HG03521 (cell line): ENCODE measurements at regions not wholly inside any gene's neighbourhood (a gene's known extent, or its start where the extent isn't known, plus 50 kb on each side); places are given as distances from the start of the nearest gene placed in this dataset.

Source experiments
- ATAC-seq: cut with Tn5 transposase; IDR thresholded peaks from one replicate; pipeline ENCODE4 v1.9.1; 2021; ENCODE audit warnings: mild to moderate bottlenecking, moderate library complexity; ENCODE audit not compliant: unreplicated experiment

- no peak for ATAC-seq
Observed at GRCh38 chr2:147657086-147658000, 187.5 kb upstream of the ACVR2A start.

- no peak for ATAC-seq
Observed at GRCh38 chr2:147649998-147650397, 194.8 kb upstream of the ACVR2A start.

GRCh38 chr2:147649286-147649685 lies 195.5 kb upstream of the ACVR2A start:
- no peak for ATAC-seq

GRCh38 chr2:147648471-147648870 lies 196.4 kb upstream of the ACVR2A start:
- no peak for ATAC-seq

- ATAC-seq, result no peak
Observed at GRCh38 chr2:147647816-147648215, 197.0 kb upstream of the ACVR2A start.

GRCh38 chr2:147646818-147647468 lies 197.9 kb upstream of the ACVR2A start:
- ATAC-seq, result no peak

- ATAC-seq, result no peak
Observed at GRCh38 chr2:147644491-147644890, 200.3 kb upstream of the ACVR2A start.

- ATAC-seq, result no peak
Observed at GRCh38 chr2:147642765-147643164, 202.1 kb upstream of the ACVR2A start.

GRCh38 chr2:147641651-147642050 lies 203.2 kb upstream of the ACVR2A start:
- no peak for ATAC-seq

- peak; percentile 86 for ATAC-seq
Observed at GRCh38 chr2:147639891-147640290, 204.9 kb upstream of the ACVR2A start.

- ATAC-seq, result no peak
Observed at GRCh38 chr2:147639386-147639785, 205.4 kb upstream of the ACVR2A start.

- ATAC-seq, result no peak
Observed at GRCh38 chr2:147636886-147637285, 207.9 kb upstream of the ACVR2A start.

GRCh38 chr2:147636238-147636882 lies 208.5 kb upstream of the ACVR2A start:
- no peak for ATAC-seq

GRCh38 chr2:147634826-147635225 lies 210.0 kb upstream of the ACVR2A start:
- ATAC-seq, result no peak

GRCh38 chr2:147632198-147632597 lies 212.6 kb upstream of the ACVR2A start:
- no peak for ATAC-seq

- no peak for ATAC-seq
Observed at GRCh38 chr2:147631294-147631693, 213.5 kb upstream of the ACVR2A start.

- ATAC-seq, result no peak
Observed at GRCh38 chr2:147630585-147630984, 214.2 kb upstream of the ACVR2A start.

- no peak for ATAC-seq
Observed at GRCh38 chr2:147628971-147629421, 215.8 kb upstream of the ACVR2A start.

GRCh38 chr2:147623328-147623727 lies 221.5 kb upstream of the ACVR2A start:
- ATAC-seq, result peak; percentile 74

- no peak for ATAC-seq
Observed at GRCh38 chr2:147621656-147622197, 223.1 kb upstream of the ACVR2A start.

- ATAC-seq, result no peak
Observed at GRCh38 chr2:147619808-147620207, 225.0 kb upstream of the ACVR2A start.
